Colonic mucosa (tissue), 4 donors: ENCODE measurements at regions not wholly inside any gene's neighbourhood (a gene's known extent, or its start where the extent isn't known, plus 50 kb on each side); places are given as distances from the start of the nearest gene placed in this dataset.

Source experiments
- DNase-seq: peaks from one replicate; pipeline ENCODE4 v3.0.0-alpha.2; 2020
- H3K27ac ChIP-seq: fragments of 200-600 bp; one replicate; pipeline ENCODE4 v1.8.0; 2021
- H3K27me3 ChIP-seq: fragments of 200-600 bp; one replicate; pipeline ENCODE4 v1.8.0; 2021
- H3K36me3 ChIP-seq: fragments of 200-600 bp; one replicate; pipeline ENCODE4 v1.8.0; 2021
- H3K4me1 ChIP-seq: fragments of 200-600 bp; one replicate; pipeline ENCODE4 v1.8.0; 2021; ENCODE audit warnings: mild to moderate bottlenecking
- H3K4me3 ChIP-seq: fragments of 200-600 bp; one replicate; pipeline ENCODE4 v1.8.0; 2021
- H3K9ac ChIP-seq, 2 donors: one replicate each; pipeline ENCODE4 v1.7.0; 2013; ENCODE audit warnings: control low read depth in 2 of 2, low read depth in 2 of 2, low read length in 2 of 2
- H3K9me3 ChIP-seq: fragments of 200-600 bp; one replicate; pipeline ENCODE4 v1.8.0; 2021
- CTCF ChIP-seq: fragments of 200-600 bp; IDR thresholded peaks from one replicate; pipeline ENCODE4 v1.8.0; 2022; ENCODE audit warnings: antibody characterized with exemption, mild to moderate bottlenecking
- intact Hi-C: fragments of 100-400 bp; cut with DNase I; formaldehyde crosslinking; loops from one replicate; pipeline ENCODE4 v1.14.1; 2022
- donor health status: healthy.
- donor health status: DM: no; HTN: no; CAD: no.
- donor health status: DM: no; HTN: no; CAD: no.

DNA sequence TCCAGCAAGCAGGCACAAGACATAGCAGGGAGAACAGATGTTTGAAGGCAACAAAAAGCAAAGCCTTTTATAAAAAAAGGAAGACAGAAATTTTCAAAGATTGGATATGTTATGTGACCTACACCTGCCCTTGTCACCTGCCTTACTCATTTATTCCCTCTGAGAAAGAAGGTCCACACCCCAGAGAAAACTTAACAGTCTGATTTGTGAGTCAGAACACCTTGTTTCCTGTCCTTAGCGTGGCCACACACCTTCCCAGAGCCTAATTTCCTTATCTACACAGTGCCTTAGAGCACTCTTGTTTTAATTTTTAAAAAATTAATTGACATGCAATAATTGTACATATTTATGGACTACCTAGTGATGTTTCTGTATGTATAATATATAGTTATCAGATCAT is 419.0 kb upstream of the DAB2 start:
- H3K9ac ChIP-seq, result no peak overlapping the region
- H3K27me3 ChIP-seq, result no peaks in the 10 kb centered on the region
- intact Hi-C loops, result no loop called here
- H3K9me3 ChIP-seq, result no peaks in the 10 kb centered on the region
- H3K36me3 ChIP-seq, result no peaks in the 10 kb centered on the region
- TF ChIP-seq CTCF, result no peak
- DNase-seq, result no peak
- H3K27ac ChIP-seq, result no peak overlapping the region
- no peak overlapping the region for H3K4me3 ChIP-seq
- H3K4me1 ChIP-seq, result no peaks in the 10 kb centered on the region

DNA sequence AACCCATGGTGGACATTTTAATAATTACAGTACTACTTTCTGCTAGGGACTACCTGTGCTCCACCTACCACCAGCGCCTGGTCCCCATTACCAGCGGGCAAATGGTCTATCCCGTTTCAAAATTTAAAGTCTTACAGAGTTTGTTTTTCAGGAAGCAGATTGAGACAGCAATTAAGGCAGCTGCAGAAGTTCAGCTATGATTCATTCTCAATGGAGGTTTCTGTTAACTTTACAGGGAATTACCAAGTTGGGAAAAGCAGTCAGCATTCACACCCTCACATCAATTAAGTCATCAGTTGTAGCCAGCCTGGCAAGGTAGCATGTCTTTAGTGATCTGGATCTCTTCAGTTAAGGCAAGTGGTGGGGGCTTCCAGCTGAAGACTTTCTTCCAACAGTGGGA is 410.6 kb upstream of the DAB2 start:
- TF ChIP-seq CTCF, result no peak
- no peak for DNase-seq
- Histone ChIP-seq H3K9ac (no peak overlapping the region), H3K27me3 (no peaks in the 10 kb centered on the region), H3K4me3 (no peak overlapping the region), H3K27ac (no peak overlapping the region), H3K36me3 (no peaks in the 10 kb centered on the region), H3K4me1 (no peaks in the 10 kb centered on the region), H3K9me3 (no peaks in the 10 kb centered on the region)
- intact Hi-C loops, result no loop called here

GRCh38 chr5:39829441-39829840 is 404.7 kb upstream of the DAB2 start:
- H3K9me3 ChIP-seq, result no peaks in the 10 kb centered on the region
- H3K27me3 ChIP-seq, result no peaks in the 10 kb centered on the region
- no peak overlapping the region for H3K9ac ChIP-seq
- H3K4me3 ChIP-seq, result no peak overlapping the region
- intact Hi-C loops, result no loop called here
- no peaks in the 10 kb centered on the region for H3K36me3 ChIP-seq
- H3K27ac ChIP-seq, result no peak overlapping the region
- no peaks in the 10 kb centered on the region for H3K4me1 ChIP-seq
- no peak for DNase-seq
- TF ChIP-seq CTCF, result no peak

- no peak for TF ChIP-seq CTCF
- DNase-seq, result no peak
- Histone ChIP-seq H3K9me3 (no peaks in the 10 kb centered on the region), H3K36me3 (no peaks in the 10 kb centered on the region), H3K27ac (no peak overlapping the region), H3K4me1 (no peaks in the 10 kb centered on the region), H3K4me3 (no peak overlapping the region), H3K9ac (no peak overlapping the region), H3K27me3 (no peaks in the 10 kb centered on the region)
- intact Hi-C loops, result no loop called here
These were observed 401.3 kb upstream of the DAB2 start for GRCh38 chr5:39826051-39826450.

DNA sequence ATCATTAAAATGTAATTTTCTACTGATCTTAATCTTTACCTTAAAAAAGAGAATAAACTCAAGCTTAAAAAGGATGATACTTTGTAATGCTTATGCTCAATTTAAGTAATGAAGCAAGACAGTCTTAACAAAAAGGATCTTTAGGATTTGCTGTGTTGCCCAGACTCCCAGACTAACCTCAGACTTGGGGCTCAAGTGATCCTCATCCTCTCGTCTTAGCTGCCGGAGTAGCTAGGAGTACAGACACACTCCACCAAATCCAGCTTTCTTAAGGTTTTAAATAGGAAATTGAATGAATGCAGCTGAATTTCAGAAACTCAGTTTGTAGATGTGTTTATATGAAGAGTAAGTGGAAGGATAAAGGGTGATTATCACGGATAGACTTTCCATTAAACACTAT is 400.5 kb upstream of the DAB2 start:
- Histone ChIP-seq H3K4me3 (no peak overlapping the region), H3K9ac (no peak overlapping the region), H3K36me3 (no peaks in the 10 kb centered on the region), H3K9me3 (no peaks in the 10 kb centered on the region), H3K27me3 (no peaks in the 10 kb centered on the region), H3K4me1 (no peaks in the 10 kb centered on the region), H3K27ac (no peak overlapping the region)
- TF ChIP-seq CTCF, result no peak
- intact Hi-C loops, result no loop called here
- DNase-seq, result no peak

DNA sequence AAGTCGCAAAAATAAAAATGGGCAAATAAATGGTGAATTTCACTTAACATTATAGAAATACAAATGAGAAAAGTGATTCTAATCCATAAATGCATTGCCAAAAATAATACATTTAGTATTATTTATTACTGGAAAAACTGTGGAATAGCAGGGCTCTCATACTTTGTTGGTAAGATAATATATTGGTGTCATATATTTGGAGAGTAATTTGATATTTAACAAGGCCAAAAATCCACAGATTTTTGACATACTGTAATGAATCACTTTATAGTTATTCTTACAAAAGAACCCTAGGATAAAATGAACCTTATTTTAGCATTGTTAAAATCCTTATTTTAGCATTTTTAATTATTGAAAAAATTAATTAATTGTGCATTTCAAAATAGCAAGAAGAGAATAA is 397.2 kb upstream of the DAB2 start:
- H3K9me3 ChIP-seq, result no peaks in the 10 kb centered on the region

More for the DNA sequence above, 397.2 kb upstream of the DAB2 start:
- Histone ChIP-seq H3K27me3 (no peaks in the 10 kb centered on the region), H3K4me3 (no peak overlapping the region), H3K4me1 (no peaks in the 10 kb centered on the region), H3K27ac (no peak overlapping the region), H3K9ac (no peak overlapping the region), H3K36me3 (no peaks in the 10 kb centered on the region)
- intact Hi-C loops, result no loop called here
- DNase-seq, result no peak
- TF ChIP-seq CTCF, result no peak
